Activated CD8-positive, alpha-beta memory T cell treated with anti-CD3 and anti-CD28 coated beads for 48 hours (primary cell): ENCODE measurements at regions not wholly inside any gene's neighbourhood (a gene's known extent, or its start where the extent isn't known, plus 50 kb on each side); places are given as distances from the start of the nearest gene placed in this dataset.
"Not testable (repeated sequence)": the region's sequence is repeated elsewhere in the genome, so short reads cannot be mapped to it uniquely, and the experiment has no call there.

Experiments used
- DNase-seq, 3 experiments: peaks; one replicate each; pipeline ENCODE4 v3.0.0-alpha.2; 2020; ENCODE audit warnings: low read depth in 2 of 3, low spot score in 2 of 3

DNA sequence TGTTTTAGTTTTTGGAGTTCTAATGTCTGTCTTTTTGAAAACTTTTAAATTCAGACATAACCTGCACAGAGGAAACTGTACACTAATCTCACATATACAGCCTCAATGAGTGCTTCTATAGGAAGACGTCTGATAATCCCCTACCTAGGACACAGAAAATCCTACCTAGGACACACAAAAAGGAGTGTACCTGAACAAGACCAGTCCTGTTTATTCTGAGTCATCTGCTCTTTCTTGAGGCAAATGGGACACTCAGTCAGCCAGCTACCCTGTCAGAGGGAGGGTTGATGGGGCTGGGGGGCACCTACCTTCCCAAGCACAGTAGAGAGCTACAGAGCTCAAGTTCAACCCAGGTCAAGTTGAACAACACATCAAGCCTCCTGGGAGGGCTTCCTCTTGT is 346.6 kb upstream of the NCAM1 start:
- no peak for DNase-seq

DNA sequence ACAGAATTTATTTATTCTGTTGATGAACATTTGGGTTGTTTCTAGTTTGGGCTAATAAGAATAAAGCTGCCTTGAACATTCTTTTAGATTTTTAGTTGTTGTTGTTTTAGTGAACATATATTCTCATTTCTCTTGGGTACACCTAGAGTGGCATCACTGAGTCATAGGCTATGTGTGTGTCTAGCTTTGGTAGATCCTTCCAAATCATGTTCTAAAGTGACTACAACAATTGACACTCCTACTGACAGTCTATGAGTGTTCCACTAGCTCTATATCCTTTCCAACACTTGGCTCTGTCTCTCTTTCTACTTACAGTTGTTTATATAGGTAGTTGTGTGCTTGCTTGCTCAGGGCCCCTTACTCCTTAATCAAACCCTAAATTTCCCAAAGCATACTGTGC is 346.0 kb upstream of the NCAM1 start:
- no peak for DNase-seq

DNA sequence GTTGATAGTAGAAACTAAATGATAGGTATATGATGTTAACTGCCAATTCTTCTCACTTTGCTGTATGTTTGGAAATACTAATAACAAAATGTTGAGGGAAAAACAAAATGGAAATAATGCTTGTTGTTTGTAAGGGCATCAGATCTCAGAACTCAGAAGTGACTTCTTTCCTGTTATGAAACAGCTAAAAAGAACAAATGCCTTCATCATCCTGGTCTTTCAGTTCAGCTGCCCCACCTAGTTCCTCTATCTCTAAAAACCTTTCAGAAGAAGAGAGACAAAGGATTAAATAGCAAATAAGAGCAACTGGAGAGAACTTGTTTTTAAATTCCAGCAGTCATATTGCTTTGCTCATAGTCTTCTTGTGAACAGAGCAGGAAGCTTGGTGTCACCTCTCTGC is 345.3 kb upstream of the NCAM1 start:
- DNase-seq, result no peak

DNA sequence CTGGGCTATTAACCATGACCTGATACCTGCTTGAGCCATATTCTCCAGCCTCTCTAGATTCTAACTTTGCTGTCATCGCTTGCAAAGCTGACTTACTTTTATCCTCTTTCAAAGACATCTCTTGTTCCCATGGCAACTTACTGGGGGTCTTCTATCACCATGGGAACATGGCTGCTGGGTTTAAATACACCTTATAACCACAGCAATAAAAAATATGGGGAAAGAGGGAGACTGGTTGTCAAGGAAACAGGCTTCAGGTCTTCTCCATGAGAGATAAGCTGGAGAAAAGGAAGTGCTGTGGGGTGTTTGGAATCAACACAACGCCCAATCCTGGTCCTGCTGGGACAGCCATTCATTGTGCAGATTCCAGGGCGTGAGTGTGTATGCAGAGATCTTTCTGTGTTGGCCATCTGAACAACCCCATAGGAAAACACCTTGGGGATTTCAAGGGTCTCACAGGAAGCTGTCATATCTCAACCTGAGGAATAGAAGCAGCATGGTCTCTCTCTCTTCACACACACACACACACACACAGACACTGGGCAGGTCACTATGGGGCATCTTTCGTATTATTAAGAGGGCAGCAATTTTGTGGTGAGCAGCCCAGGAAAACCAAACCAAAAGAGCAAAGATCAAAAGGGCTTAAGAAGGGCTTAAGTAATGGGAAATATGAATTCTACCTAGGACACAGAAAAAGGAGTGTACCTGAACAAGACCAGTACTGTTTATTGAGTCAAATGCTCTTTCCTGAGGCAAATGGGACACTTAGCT is 344.7 kb upstream of the NCAM1 start:
- no peak for DNase-seq

DNA sequence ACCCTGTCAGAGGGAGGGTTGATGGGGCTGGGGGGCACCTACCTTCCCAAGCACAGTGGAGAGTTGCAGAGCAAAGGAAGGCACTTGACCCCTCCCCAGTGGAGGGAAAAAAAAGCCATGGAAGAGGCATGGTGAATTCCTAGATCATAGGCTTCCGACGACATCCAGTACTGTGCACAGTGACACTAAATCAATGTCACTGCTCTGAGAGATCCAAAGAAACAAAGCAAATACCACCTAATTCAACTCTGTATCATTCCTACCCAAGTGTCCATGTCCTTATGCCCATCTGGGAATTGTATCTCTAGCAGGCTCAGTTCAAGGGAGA is 344.2 kb upstream of the NCAM1 start:
- DNase-seq, result no peak

DNA sequence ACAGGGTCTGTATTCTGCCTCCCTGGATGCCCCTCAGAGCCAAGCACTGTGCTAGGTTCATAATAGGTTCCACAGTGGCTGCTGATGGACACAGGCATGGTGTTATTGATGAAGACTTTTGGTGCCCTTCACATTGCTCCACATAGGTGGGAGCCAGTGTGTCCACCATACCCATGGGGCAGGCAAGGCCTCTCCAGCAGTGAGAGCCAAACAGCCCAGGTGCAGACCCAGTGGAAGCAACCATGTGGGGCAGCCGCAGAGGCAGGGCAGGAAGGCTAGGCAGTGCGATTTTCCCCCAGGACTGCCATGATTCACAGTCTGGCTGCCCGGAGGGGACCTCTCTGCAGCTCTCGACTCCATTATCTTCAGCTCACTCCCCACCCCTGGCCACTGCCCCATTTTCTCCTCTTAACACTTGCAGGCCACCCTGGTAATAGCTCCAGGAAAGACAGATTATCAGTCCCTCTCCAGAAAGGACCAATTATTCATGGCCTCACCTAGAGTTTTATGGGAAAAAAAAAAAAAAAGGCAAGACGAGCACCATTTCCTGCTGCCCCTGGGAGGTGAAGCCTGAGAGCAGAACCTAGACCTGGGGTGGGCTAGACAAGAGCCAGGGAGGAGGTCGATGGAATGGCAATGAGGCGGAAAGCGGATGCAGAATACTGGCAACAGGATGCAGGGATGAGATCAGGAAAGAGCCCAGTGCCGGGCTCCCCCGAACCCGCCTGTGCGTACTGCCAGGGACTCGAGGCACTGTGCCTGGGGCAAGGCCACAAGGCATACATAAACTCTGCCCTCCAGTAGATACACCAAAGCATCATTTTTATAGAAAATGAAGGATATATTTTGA is 343.0 kb upstream of the NCAM1 start:
- DNase-seq, result no peak

DNA sequence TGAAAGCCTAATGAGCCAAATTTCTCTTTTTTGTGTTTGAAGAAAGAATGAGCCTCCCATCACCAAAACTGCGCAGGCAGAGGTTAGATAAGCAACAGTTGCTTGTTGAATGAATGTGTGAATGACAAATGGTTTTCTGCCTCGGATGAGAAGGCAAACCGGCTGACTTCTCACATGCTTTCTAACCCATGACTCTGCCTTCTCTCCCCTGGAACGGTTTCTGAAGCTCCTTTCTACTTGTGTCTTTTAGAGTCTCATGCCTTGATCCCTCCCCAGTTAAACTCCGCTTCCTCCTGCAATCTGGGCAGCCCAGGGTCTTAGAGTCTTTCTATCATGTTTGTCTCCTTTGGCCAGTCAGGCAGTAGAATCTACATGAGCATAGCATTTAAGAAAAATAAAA is 342.1 kb upstream of the NCAM1 start:
- no peak for DNase-seq

DNA sequence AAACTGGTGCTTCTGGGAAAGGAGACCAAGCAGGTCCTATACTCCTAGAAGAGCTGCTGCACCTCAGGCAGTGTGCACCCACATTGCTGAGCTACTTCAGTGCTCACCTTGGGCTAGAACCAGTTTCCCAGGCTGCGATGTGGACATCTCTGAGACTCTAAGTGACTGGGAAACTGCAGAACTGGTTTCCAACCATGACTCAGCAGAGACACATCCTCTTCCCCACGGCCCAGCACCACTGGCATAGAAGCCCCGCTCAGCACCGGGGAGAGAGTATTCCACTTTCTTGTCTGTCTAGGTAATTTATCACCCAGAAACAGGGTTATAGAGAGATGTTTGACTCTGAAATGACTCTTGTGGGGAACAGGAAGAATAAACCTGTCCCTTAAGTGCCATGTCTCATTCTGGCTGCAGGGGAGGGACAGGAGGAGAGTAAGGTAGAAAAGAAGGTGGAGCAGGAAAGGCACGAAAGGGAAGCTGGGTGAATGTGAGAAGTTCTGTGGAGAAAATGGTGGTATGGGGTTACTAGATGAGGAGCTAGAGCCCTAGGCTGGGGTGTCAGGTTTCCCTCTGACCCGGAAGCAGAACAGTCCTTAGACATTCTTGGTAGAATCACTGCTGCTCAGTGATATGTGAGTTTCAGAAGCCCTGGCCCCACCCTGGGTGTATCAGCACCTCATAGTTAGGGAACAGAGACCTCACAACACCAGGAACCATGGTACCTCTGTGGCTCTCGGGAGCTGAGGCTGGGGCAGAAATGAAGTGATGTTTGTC is 340.4 kb upstream of the NCAM1 start:
- no peak for DNase-seq

DNA sequence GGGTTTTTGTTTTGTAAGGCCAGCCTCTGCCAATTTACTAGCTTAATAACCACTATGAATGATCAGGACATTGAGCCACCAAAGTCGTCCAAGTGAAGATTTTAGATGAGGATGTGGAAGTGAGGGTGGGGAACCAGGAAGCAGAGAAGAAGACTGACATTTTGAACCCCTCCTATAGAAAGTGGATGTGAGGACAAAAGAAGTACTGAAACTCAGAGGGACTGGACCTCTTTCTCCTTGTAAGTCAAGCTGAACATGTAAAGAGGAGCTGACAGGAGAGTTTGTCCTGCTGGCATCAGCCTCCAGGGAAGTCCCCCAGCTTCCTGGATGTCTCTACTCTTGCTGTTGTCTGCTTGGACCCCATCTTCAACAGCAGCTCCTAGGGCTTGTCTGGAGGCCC is 338.2 kb upstream of the NCAM1 start:
- no peak for DNase-seq

DNA sequence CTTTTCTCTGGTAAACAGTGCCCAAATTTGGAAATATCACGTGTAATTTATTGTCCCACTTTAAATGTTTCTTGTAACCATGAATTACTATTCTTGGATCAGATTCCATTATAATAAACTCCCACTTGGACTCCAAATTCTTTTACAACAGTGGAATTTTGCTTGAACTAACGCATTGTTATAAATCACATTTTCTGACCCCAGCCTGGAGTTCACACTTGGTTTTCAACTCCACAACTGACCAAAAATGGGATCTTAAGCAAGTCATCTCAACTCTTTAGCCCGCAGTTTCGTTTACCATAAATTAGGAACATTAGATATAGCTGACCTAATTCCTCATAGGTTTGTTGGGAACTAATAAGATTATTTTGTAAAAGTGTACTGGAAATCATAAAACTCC is 336.8 kb upstream of the NCAM1 start:
- DNase-seq, result no peak

DNA sequence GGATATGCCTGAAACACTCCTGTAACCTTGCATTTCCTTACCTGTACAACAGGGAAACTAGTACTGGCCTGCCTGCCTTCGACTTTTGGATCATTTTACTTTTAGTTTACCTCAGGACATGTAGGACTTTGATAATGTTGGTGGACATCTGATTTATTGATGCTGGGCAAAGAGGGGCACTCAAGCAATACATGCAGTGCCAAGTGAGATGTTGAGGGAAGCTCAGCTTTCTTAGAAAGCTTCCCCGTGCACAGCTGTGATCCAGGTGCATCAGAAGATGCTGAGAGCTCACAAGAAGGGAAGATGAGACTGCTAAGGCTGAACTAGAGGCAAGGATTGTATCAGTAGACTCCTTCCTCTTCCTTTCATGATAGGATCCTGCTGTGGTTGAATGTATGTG is 336.2 kb upstream of the NCAM1 start:
- not testable (repeated sequence) for DNase-seq

DNA sequence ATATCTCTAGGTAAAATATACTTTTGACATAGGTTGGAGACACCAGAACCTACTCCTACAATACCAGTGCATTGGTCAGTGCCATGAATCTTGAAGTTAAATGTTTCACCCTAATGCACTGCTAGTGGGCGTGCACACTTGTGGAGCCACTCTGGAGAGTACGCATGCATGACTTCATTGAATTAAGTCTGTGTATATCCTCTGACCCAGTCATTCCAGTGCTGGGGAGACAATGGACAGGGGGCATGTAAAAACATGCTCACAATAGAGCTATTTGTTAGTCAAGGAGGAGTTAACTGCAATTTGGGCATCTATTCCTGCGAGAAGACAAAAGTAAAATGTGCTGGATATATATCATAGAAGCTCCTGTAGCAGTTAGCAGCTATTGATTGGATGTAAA is 335.4 kb upstream of the NCAM1 start:
- no peak for DNase-seq

DNA sequence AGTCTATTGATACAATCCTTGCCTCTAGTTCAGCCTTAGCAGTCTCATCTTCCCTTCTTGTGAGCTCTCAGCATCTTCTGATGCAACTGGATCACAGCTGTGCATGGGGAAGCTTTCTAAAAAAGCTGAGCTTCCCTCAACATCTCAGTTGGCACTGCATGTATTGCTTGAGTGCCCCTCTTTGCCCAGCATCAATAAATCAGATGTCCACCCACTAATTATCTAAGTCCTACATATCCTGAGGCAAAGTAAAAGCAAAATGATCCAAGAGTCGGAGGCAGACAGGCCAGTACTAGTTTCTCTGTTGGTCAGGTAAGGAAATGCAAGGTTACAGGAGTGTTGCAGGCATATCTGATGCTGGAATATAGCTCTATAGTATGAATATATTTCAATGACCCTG is 334.5 kb upstream of the NCAM1 start:
- no peak for DNase-seq

DNA sequence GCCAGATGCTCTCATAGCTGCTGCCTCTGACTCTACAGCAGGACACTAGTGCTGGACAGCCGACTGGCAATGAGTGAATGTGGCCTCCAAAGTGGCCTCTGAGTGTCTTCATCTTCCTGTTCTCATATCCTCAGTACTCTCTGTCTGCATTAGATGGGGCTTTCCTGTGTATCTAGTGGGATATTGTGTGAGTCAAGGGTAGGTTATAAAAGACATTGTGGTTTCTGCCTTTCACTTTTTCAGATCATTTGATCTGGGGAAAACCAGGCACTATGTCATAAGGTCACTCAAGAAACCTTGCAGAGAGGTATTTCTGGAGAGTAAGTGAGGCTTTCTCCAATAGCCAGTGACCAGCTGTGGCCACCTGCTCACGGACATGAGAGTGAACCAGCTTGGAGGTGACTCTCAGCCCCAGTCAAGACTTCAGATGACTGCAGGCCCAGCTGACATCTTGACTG is 333.6 kb upstream of the NCAM1 start:
- DNase-seq, result no peak

DNA sequence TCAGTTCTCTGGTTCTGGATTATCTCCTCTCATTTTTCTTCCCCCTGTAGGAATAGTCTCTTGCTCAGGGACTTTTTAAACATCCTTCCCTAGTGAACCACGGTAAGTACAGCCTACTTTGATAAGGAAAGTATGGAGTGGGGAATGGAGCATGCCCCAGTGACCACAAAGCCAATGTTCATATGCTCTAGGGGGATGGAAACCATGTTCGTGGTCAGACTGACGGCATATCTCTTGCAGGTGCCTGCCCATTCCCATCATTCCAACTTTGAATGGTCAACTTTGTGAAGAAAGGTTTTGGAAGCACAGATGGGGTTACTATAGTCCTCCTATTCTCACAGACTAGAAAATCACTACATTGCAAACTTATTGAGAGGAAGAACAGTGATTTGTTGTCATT is 332.5 kb upstream of the NCAM1 start:
- DNase-seq, result no peak

DNA sequence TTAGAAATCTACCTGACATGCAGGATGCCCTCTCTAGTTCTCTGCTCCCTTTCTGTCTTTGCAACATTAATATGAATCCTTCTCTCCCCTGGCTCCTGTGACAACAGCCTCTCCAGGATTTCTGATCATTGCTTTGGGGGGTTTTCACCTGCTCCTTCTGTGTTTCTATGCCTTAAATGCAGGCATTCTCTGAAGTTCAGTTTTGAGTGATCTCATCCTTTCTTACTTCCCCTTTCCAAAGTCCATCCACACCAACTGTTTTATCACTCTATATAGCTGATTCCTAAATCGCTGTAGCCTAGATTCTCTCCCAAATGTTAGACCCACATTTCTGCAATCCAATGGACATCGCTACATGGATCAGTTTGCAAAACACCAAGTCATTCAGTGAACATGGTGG is 330.7 kb upstream of the NCAM1 start:
- DNase-seq, result no peak

DNA sequence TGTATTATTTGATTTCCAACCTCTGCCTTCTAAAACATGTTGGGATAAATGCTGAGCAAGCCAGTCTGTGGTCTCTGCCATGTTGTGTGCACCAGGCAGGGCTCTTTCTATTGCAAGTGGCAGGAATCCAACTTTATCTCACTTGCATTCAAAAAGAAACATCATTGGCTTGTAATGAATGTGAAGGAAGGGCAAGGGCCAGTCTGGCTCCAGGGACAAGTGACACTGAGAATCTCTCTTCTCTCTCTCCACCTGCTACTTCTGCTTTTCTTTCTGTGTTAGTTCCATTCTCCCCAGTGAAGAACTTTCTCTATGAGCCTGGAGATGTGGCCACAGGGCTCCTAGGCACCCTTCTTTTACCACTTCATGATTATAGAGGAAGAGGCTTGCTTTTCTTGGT is 329.9 kb upstream of the NCAM1 start:
- no peak for DNase-seq

DNA sequence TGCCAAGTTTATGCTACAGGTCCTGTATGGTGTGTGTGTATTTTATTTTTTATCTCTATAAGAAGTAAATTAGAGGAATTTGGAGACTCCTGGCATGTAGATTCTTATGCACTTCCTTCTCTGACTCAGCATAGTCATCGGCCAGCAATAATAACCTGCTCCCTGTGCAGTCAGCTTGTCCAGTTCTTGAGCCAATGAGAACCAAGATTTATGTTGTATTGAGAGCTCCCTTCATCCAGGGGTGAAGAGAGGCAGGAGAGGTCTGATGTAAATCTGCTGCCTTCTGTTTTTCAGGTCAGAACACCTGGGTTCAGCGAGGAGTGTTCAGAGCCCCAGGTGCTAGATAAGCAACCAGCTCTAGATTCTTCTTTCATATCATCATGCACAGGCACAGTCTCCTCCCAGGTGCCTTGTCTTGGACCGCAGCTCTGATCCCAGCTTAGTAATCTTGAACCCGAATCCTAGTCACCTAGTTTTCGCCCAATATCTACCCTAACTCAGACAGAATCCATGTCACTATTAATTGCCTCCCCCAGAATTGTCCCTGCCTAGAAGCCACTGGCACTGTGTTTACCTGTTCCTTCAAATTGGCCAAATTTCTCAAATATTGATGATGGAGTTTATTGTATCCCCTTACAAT is 328.2 kb upstream of the NCAM1 start:
- no peak for DNase-seq

DNA sequence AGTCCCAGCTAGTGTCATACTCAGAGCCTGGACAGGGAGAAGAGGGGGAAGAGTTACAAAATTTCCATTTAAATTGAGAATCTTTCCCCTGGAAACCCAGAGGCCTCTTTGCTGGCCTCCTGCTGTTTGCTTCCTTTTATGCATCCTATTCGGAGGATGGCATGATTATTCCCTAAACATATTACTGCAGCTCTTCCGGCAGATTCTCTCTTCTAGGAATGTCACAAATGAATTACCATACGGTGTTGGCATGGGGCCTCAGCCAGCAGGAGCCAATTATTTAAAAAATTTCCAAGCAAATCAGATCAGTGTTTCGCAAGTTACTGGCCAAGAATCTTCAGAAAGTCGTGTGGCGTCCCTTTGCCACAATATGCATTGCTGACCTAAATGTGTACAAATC is 326.7 kb upstream of the NCAM1 start:
- no peak for DNase-seq

DNA sequence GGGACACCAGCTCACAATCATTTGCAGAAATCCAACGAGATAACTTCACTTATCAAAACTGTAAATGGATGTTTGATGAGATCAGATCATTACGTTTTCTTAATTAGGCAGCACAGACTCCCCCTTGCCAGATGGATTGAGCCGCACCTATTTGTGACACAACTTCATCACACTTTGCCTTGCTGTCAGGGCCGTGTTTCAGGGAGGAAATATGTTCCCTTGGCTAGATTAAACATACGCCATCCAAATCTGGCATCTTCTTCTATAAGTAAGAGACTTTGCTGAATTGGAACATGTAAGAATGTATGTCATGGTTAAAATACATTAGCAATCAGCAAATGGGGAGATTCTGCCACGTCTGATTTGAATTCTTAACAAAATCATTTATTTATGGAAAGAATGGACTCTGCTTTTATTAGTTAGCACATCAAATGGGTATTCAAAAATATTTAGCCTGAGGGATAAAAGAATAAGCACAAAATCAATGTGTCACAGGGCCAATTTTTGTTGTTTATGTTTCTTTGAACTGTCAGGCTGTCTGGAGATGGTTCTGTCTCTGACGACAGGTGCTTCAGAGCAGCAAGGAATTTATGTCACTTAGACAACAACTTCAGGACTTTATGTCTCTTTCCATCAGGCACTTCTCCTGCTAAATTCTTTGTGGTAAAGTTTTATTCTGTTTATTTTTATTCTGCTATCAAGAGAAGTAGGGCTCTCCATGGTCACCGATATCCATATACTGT is 326.1 kb upstream of the NCAM1 start:
- no peak for DNase-seq

DNA sequence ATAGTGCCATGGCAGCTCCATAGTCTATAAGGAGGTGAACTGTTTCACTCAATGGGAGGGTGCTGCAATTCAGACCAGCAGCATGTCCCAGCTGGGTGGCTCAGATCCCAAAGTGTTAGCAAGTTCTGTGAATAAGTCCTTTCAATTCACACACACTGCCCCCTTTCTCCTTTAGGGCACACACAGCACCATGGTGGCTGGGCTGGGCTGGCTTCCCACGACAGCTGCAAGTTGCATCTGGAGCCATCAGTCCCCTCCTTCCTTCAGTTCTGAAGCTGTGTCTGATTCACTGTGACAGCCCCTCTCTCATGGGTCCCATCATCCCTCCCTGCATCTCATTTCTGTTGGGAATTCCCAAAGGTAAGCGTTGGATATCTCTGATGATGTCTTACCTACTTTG is 324.1 kb upstream of the NCAM1 start:
- DNase-seq, result no peak
